HCT116 (cell line): ENCODE measurements at regions not wholly inside any gene's neighbourhood (a gene's known extent, or its start where the extent isn't known, plus 50 kb on each side); places are given as distances from the start of the nearest gene placed in this dataset.

Experiments
- ATAC-seq: fragments of 200-7000 bp; cut with Tn5 transposase; 2 replicates; pipeline ENCODE4 v1.9.1; 2020; ENCODE audit warnings: mild to moderate bottlenecking, moderate library complexity
- BruUV-seq: library from RNA; stranded (reverse); fragments of 400-500 nt; replicated peaks from 2 replicates; lab custom pipeline; 2021; lab: Mats Ljungman, UMichigan
- CTCF ChIA-PET: fragments of 300-600 bp; sonication (Branson Sonifier 250); formaldehyde crosslinking; loops from one replicate; lab custom pipeline; 2021; ENCODE audit warnings: antibody characterized with exemption; lab: Charles Lee
- POLR2A ChIA-PET: fragments of 300-600, 350-600 bp; sonication (Branson Sonifier 250); formaldehyde crosslinking; loops from one replicate; lab custom pipeline; 2021; ENCODE audit warnings: antibody characterized with exemption; lab: Charles Lee
- RAD21 ChIA-PET, 2 experiments: fragments of 300-600 bp; sonication (Branson Sonifier 250); formaldehyde crosslinking; loops; one replicate each; lab custom pipeline; 2023; ENCODE audit warnings: low total read pairs in 2 of 2; ENCODE audit not compliant: uncharacterized antibody in 2 of 2, unreplicated experiment in 2 of 2, low non-redundant PET in 1 of 2; lab: Charles Lee
- DNase-seq: peaks from one replicate; pipeline ENCODE4 v3.0.0-alpha.2; 2010; ENCODE audit warnings: low read depth, low spot score
- H2AFZ ChIP-seq: fragments of 200-600 bp; shearing (Covaris generic), sonication (generic); 2 replicates; pipeline ENCODE4 v1.6.1; 2017; ENCODE audit warnings: low read depth, mixed run types, mixed read lengths, antibody characterized with exemption, low read length; ENCODE audit not compliant: poor library complexity, severe bottlenecking
- H3K27ac ChIP-seq: 2 replicates; pipeline ENCODE4 v1.5.1; 2012; ENCODE audit warnings: low read depth, low read length
- H3K27me3 ChIP-seq: fragments of 200-600 bp; sonication (generic); 2 replicates; pipeline ENCODE4 v1.6.1; 2016; ENCODE audit warnings: mixed run types, low read length, mixed read lengths; ENCODE audit not compliant: insufficient read depth
- H3K36me3 ChIP-seq, 2 experiments: fragments of 200-500 bp in 1 of 2; fragments of 200-600 bp in 1 of 2; sonication (Bioruptor generic) in 1 of 2; sonication (generic) in 1 of 2; 2 replicates each; pipeline versions ENCODE4 v1.5.1 to v1.6.1; 2014 to 2016; ENCODE audit warnings: low read length in 2 of 2, inconsistent platforms in 1 of 2, mixed read lengths in 1 of 2, mixed run types in 1 of 2; ENCODE audit not compliant: insufficient read depth in 2 of 2, control insufficient read depth in 1 of 2
- H3K4me1 ChIP-seq, 2 experiments: fragments of 200-600 bp in 1 of 2; sonication (generic) in 1 of 2; 2 replicates each; pipeline versions ENCODE4 v1.5.1 to v1.6.1; 2012 to 2017; ENCODE audit warnings: low read length in 2 of 2, inconsistent platforms in 1 of 2, mild to moderate bottlenecking in 1 of 2, mixed read lengths in 1 of 2, mixed run types in 1 of 2, moderate library complexity in 1 of 2; ENCODE audit not compliant: insufficient read depth in 2 of 2, control insufficient read depth in 1 of 2
- H3K4me2 ChIP-seq: fragments of 200-600 bp; sonication (generic); 2 replicates; pipeline ENCODE4 v1.6.1; 2017; ENCODE audit warnings: mixed run types, low read length, mixed read lengths
- H3K4me3 ChIP-seq, 2 experiments: fragments of 200-600 bp in 1 of 2; sonication (generic) in 1 of 2; replicated peaks in 1 of 2; 2 replicates each; pipeline ENCODE4 v1.5.1; 2011 to 2016; ENCODE audit warnings: low read length in 2 of 2, control low read depth in 1 of 2, low read depth in 1 of 2, mild to moderate bottlenecking in 1 of 2, mixed read lengths in 1 of 2, mixed run types in 1 of 2
- H3K79me2 ChIP-seq: fragments of 200-600 bp; sonication (generic); 2 replicates; pipeline ENCODE4 v1.6.1; 2017; ENCODE audit warnings: mild to moderate bottlenecking, mixed run types, low read length, moderate library complexity, mixed read lengths; ENCODE audit not compliant: insufficient read depth
- H3K9ac ChIP-seq: fragments of 200-600 bp; sonication (generic); 2 replicates; pipeline ENCODE4 v1.6.1; 2016; ENCODE audit warnings: low read length, mixed read lengths
- H3K9me2 ChIP-seq: fragments of 200-600 bp; sonication (generic), shearing (Covaris generic); 2 replicates; pipeline ENCODE4 v1.6.1; 2017; ENCODE audit warnings: mixed run types, mild to moderate bottlenecking, moderate library complexity; ENCODE audit not compliant: insufficient read depth
- H3K9me3 ChIP-seq, 2 experiments: fragments of 200-500 bp in 1 of 2; fragments of 200-600 bp in 1 of 2; sonication (Bioruptor generic) in 1 of 2; sonication (generic) in 1 of 2; 2 replicates each; pipeline ENCODE4 v1.6.1; 2014 to 2017; ENCODE audit warnings: low read length in 2 of 2, mixed read lengths in 2 of 2, inconsistent platforms in 1 of 2, low read depth in 1 of 2, mild to moderate bottlenecking in 1 of 2, mixed run types in 1 of 2, moderate library complexity in 1 of 2; ENCODE audit not compliant: control insufficient read depth in 1 of 2, insufficient read depth in 1 of 2
- H4K20me1 ChIP-seq: fragments of 200-600 bp; sonication (generic), shearing (Covaris generic); 2 replicates; pipeline ENCODE4 v1.6.1; 2017; ENCODE audit warnings: mixed run types, mild to moderate bottlenecking, moderate library complexity; ENCODE audit not compliant: insufficient read depth
- ATF3 ChIP-seq: IDR thresholded peaks from 2 replicates; pipeline ENCODE4 v1.6.1; 2012
- CBX3 ChIP-seq: IDR thresholded peaks from 2 replicates; pipeline ENCODE4 v1.6.1; 2012; ENCODE audit warnings: low read depth
- CTCF ChIP-seq, 3 experiments: fragments of 200-600 bp in 1 of 3; sonication (generic) in 1 of 3; IDR thresholded peaks in 2 of 3; conservative IDR thresholded peaks in 1 of 3; 2 replicates each; pipeline ENCODE4 v1.5.1; 2012 to 2017; ENCODE audit warnings: low read depth in 2 of 3, low read length in 2 of 3, antibody characterized with exemption in 1 of 3, borderline replicate concordance in 1 of 3, control low read depth in 1 of 3, mild to moderate bottlenecking in 1 of 3, mixed read lengths in 1 of 3, mixed run types in 1 of 3, moderate library complexity in 1 of 3; ENCODE audit not compliant: insufficient read depth in 1 of 3
- ELF1 ChIP-seq: IDR thresholded peaks from 2 replicates; pipeline ENCODE4 v1.6.1; 2012; ENCODE audit warnings: low read depth, borderline replicate concordance
- EZH2 ChIP-seq: fragments of 200-600 bp; sonication (generic); IDR thresholded peaks from 2 replicates; pipeline ENCODE4 v1.6.1; 2017; ENCODE audit warnings: antibody characterized with exemption, mixed run types
- FOSL1 ChIP-seq: IDR thresholded peaks from 2 replicates; pipeline ENCODE4 v1.6.1; 2012; ENCODE audit warnings: low read depth
- JUND ChIP-seq: IDR thresholded peaks from 2 replicates; pipeline ENCODE4 v1.6.1; 2012
- MAX ChIP-seq: IDR thresholded peaks from 2 replicates; pipeline ENCODE4 v1.6.1; 2012
- POLR2A ChIP-seq: IDR thresholded peaks from 2 replicates; pipeline ENCODE4 v1.7.0; 2011; ENCODE audit warnings: borderline replicate concordance; ENCODE audit not compliant: insufficient read depth, insufficient read length; ENCODE audit errors: extremely low read depth
- SP1 ChIP-seq: IDR thresholded peaks from 2 replicates; pipeline ENCODE4 v1.6.1; 2012; ENCODE audit warnings: low read depth
- SRF ChIP-seq: IDR thresholded peaks from 2 replicates; pipeline ENCODE4 v1.6.1; 2012; ENCODE audit warnings: low read depth
- TCF7L2 ChIP-seq: IDR thresholded peaks from 2 replicates; pipeline ENCODE4 v1.7.0; 2011; ENCODE audit warnings: borderline replicate concordance, inconsistent platforms; ENCODE audit not compliant: insufficient read depth, insufficient read length; ENCODE audit errors: extremely low read depth
- YY1 ChIP-seq: IDR thresholded peaks from 2 replicates; pipeline ENCODE4 v1.6.1; 2011; ENCODE audit warnings: low read length, low read depth, moderate library complexity, mild to moderate bottlenecking; ENCODE audit not compliant: insufficient replicate concordance; ENCODE audit errors: extremely low read depth
- ZBTB33 ChIP-seq: IDR thresholded peaks from 2 replicates; pipeline ENCODE4 v1.6.1; 2011; ENCODE audit warnings: mild to moderate bottlenecking, low read length, moderate library complexity; ENCODE audit not compliant: insufficient replicate concordance; ENCODE audit errors: extremely low read depth
- ZFX ChIP-seq: fragments of 450-650 bp; IDR thresholded peaks from 2 replicates; pipeline ENCODE4 v1.6.1; 2017
- intact Hi-C: fragments of 100-400 bp; cut with micrococcal nuclease; formaldehyde crosslinking; loops from 2 replicates; pipeline ENCODE4 v1.10.0; 2022

- DNase-seq, result no peak
- Histone ChIP-seq H3K27me3 (no peaks in the 10 kb centered on the region), H3K36me3 (no peaks in the 10 kb centered on the region), H3K4me1 (no peaks in the 10 kb centered on the region), H3K4me2 (no peak overlapping the region), H3K27ac (no peak overlapping the region), H2AFZ (no peak overlapping the region), H3K4me3 (no peak overlapping the region), H3K9ac (no peak overlapping the region), H3K79me2 (no peaks in the 10 kb centered on the region), H3K9me2 (no peaks in the 10 kb centered on the region), H3K9me3 (no peaks in the 10 kb centered on the region; a peak in 1 of 4 replicates)
- ChIA-PET RAD21 (no interaction called here), CTCF (no interaction called here)
- intact Hi-C loops, result no loop called here
- BruUV-seq, result no TSS peak
- no peak for TF ChIP-seq SP1
- no peak for TF ChIP-seq FOSL1
- TF ChIP-seq EZH2, result no peak
- no peak for TF ChIP-seq YY1
- TF ChIP-seq ZBTB33, result no peak
- TF ChIP-seq CBX3, result no peak
- TF ChIP-seq SRF, result no peak
- no peak for TF ChIP-seq TCF7L2
- no peak for TF ChIP-seq JUND
- TF ChIP-seq CTCF (IDR thresholded peaks at IDR 0.05 in 2 of 3, conservative IDR thresholded peaks at IDR 0.05 in 1 of 3; ENCODE audit: borderline replicate concordance in 1 of 3, insufficient read depth in 1 of 3, low read depth in 2 of 3, low read length in 2 of 3), result no peak
- no peak for TF ChIP-seq ELF1
- no peak for TF ChIP-seq MAX
- no peak for TF ChIP-seq ZFX
- TF ChIP-seq ATF3, result no peak
- TF ChIP-seq POLR2A, result no peak
- TF ChIP-seq, all 23 proteins: peak for 0
- ATAC-seq, result no peak
- POLR2A ChIA-PET, result no interaction called here
- H4K20me1 ChIP-seq, result no peaks in the 10 kb centered on the region
Observed at GRCh38 chr1:79695138-79695537, 688.6 kb upstream of the ADGRL4 start.
